ENCODE measurements at regions not wholly inside any gene's neighbourhood (a gene's known extent, or its start where the extent isn't known, plus 50 kb on each side); places are given as distances from the start of the nearest gene placed in this dataset.
"Not testable (repeated sequence)": the region's sequence is repeated elsewhere in the genome, so short reads cannot be mapped to it uniquely, and the experiment has no call there.

GRCh38 chr14:23877538-23878180, 75.9 kb upstream of the DHRS4 start:
- TF ChIP-seq SP1 (IDR thresholded peaks at IDR 0.05) (no peak), SUZ12 (IDR thresholded peaks at IDR 0.05) (no peak), BHLHE40 (IDR thresholded peaks at IDR 0.05; ENCODE audit: borderline replicate concordance) (no peak), FOXA1 (IDR thresholded peaks at IDR 0.05) (no peak), LEF1 (IDR thresholded peaks at IDR 0.05; ENCODE audit: borderline replicate concordance) (no peak), ZNF384 (IDR thresholded peaks at IDR 0.05) (no peak), PKNOX1 (IDR thresholded peaks at IDR 0.05) (no peak), TARDBP (IDR thresholded peaks at IDR 0.05) (no peak), L3MBTL2 (conservative IDR thresholded peaks at IDR 0.05) (no peak), HDGF (IDR thresholded peaks at IDR 0.05; ENCODE audit: borderline replicate concordance) (no peak), ELF4 (IDR thresholded peaks at IDR 0.05) (no peak), CTBP1 (IDR thresholded peaks at IDR 0.05; ENCODE audit: borderline replicate concordance) (no peak), NFRKB (IDR thresholded peaks at IDR 0.05) (no peak), ARNT (IDR thresholded peaks at IDR 0.05) (no peak)
- ChIA-PET POLR2A (no interaction called here), CTCF (no interaction called here)
- DNase-seq (ENCODE audit: extremely low spot score) = no peak

GRCh38 chr14:23881282-23881681, 72.3 kb upstream of the DHRS4 start:
- ChIA-PET POLR2A (no interaction called here), CTCF (no interaction called here)
- DNase-seq (ENCODE audit: extremely low spot score) = no peak
- TF ChIP-seq NFRKB (IDR thresholded peaks at IDR 0.05) (no peak), SUZ12 (IDR thresholded peaks at IDR 0.05) (no peak), ARNT (IDR thresholded peaks at IDR 0.05) (no peak), BHLHE40 (IDR thresholded peaks at IDR 0.05; ENCODE audit: borderline replicate concordance) (no peak)

GRCh38 chr14:23883684-23884540, 69.7 kb upstream of the DHRS4 start:
- ChIA-PET CTCF (interaction anchor here (0.7 to 1.4 kb wide), 3 partner anchors 27 to 252 kb away, joined by 3 to 5 read pairs (median 5); no protein-coding TSS in a partner anchor), POLR2A (no interaction called here)
- TF ChIP-seq LEF1 (IDR thresholded peaks at IDR 0.05; ENCODE audit: borderline replicate concordance) (no peak), TARDBP (IDR thresholded peaks at IDR 0.05) (no peak), ARNT (IDR thresholded peaks at IDR 0.05) (no peak), NFRKB (IDR thresholded peaks at IDR 0.05) (no peak), CTBP1 (IDR thresholded peaks at IDR 0.05; ENCODE audit: borderline replicate concordance) (no peak), FOXM1 (IDR thresholded peaks at IDR 0.05; ENCODE audit: borderline replicate concordance) (no peak), ZNF384 (IDR thresholded peaks at IDR 0.05) (no peak), SUZ12 (IDR thresholded peaks at IDR 0.05) (no peak), L3MBTL2 (conservative IDR thresholded peaks at IDR 0.05) (no peak), FOXK2 (IDR thresholded peaks at IDR 0.05) (no peak), PKNOX1 (IDR thresholded peaks at IDR 0.05) (no peak), HDGF (IDR thresholded peaks at IDR 0.05; ENCODE audit: borderline replicate concordance) (no peak), FOXA1 (IDR thresholded peaks at IDR 0.05) (no peak), BHLHE40 (IDR thresholded peaks at IDR 0.05; ENCODE audit: borderline replicate concordance) (no peak), ELF4 (IDR thresholded peaks at IDR 0.05) (no peak), SP1 (IDR thresholded peaks at IDR 0.05) (no peak)
- no peak for DNase-seq (ENCODE audit: extremely low spot score)

- ChIA-PET CTCF (interaction anchor here (1.4 kb wide), 1 partner anchor 26 kb away, joined by 5 read pairs; no protein-coding TSS in a partner anchor), POLR2A (no interaction called here)
- TF ChIP-seq ZNF384 (IDR thresholded peaks at IDR 0.05) = no peak
- TF ChIP-seq PKNOX1 (IDR thresholded peaks at IDR 0.05) = no peak
- TF ChIP-seq BHLHE40 (IDR thresholded peaks at IDR 0.05; ENCODE audit: borderline replicate concordance) = no peak
- TF ChIP-seq SUZ12 (IDR thresholded peaks at IDR 0.05) = no peak
- TF ChIP-seq ELF4 (IDR thresholded peaks at IDR 0.05) = no peak
- TF ChIP-seq LEF1 (IDR thresholded peaks at IDR 0.05; ENCODE audit: borderline replicate concordance) = no peak
- TF ChIP-seq L3MBTL2 (conservative IDR thresholded peaks at IDR 0.05) = no peak
- no peak for TF ChIP-seq NFRKB (IDR thresholded peaks at IDR 0.05)
- no peak for TF ChIP-seq FOXA1 (IDR thresholded peaks at IDR 0.05)
- TF ChIP-seq ARNT (IDR thresholded peaks at IDR 0.05) = no peak
- no peak for TF ChIP-seq TARDBP (IDR thresholded peaks at IDR 0.05)
- no peak for TF ChIP-seq HDGF (IDR thresholded peaks at IDR 0.05; ENCODE audit: borderline replicate concordance)
- TF ChIP-seq FOXK2 (IDR thresholded peaks at IDR 0.05) = no peak
- TF ChIP-seq SP1 (IDR thresholded peaks at IDR 0.05) = no peak
- TF ChIP-seq CTBP1 (IDR thresholded peaks at IDR 0.05; ENCODE audit: borderline replicate concordance) = no peak
- TF ChIP-seq FOXM1 (IDR thresholded peaks at IDR 0.05; ENCODE audit: borderline replicate concordance) = no peak
- DNase-seq (ENCODE audit: extremely low spot score) = no peak
Measured at GRCh38 chr14:23884541-23884904, 69.0 kb upstream of the DHRS4 start.

GRCh38 chr14:23887536-23887935, 66.0 kb upstream of the DHRS4 start:
- POLR2A ChIA-PET = no interaction called here
- no peak for DNase-seq (ENCODE audit: extremely low spot score)
- TF ChIP-seq PKNOX1 (IDR thresholded peaks at IDR 0.05) (no peak), SUZ12 (IDR thresholded peaks at IDR 0.05) (no peak), SP1 (IDR thresholded peaks at IDR 0.05) (no peak), HDGF (IDR thresholded peaks at IDR 0.05; ENCODE audit: borderline replicate concordance) (no peak), FOXM1 (IDR thresholded peaks at IDR 0.05; ENCODE audit: borderline replicate concordance) (no peak), BHLHE40 (IDR thresholded peaks at IDR 0.05; ENCODE audit: borderline replicate concordance) (no peak), LEF1 (IDR thresholded peaks at IDR 0.05; ENCODE audit: borderline replicate concordance) (no peak), CTBP1 (IDR thresholded peaks at IDR 0.05; ENCODE audit: borderline replicate concordance) (no peak), ARNT (IDR thresholded peaks at IDR 0.05) (no peak), NFRKB (IDR thresholded peaks at IDR 0.05) (no peak), FOXA1 (IDR thresholded peaks at IDR 0.05) (no peak), TARDBP (IDR thresholded peaks at IDR 0.05) (no peak), ELF4 (IDR thresholded peaks at IDR 0.05) (no peak), FOXK2 (IDR thresholded peaks at IDR 0.05) (no peak), ZNF384 (IDR thresholded peaks at IDR 0.05) (no peak), L3MBTL2 (conservative IDR thresholded peaks at IDR 0.05) (no peak)
- CTCF ChIA-PET = no interaction called here

- CTCF ChIA-PET, POLR2A ChIA-PET: not testable (repeated sequence)
Measured at GRCh38 chr14:23891717-23892116, 61.9 kb upstream of the DHRS4 start.

GRCh38 chr14:23892289-23892688, 61.3 kb upstream of the DHRS4 start:
- DNase-seq (ENCODE audit: extremely low spot score); POLR2A ChIA-PET; CTCF ChIA-PET: not testable (repeated sequence)

More at GRCh38 chr14:23891717-23892116, 61.9 kb upstream of the DHRS4 start:
- not testable (repeated sequence) for DNase-seq (ENCODE audit: extremely low spot score)

Measured in HEK293T (cell line).